Activated naive CD8-positive, alpha-beta T cell treated with anti-CD3 and anti-CD28 coated beads, Interleukin-2, amount 50 U/mL, for 24 hours (primary cell): ENCODE measurements at regions not wholly inside any gene's neighbourhood (a gene's known extent, or its start where the extent isn't known, plus 50 kb on each side); places are given as distances from the start of the nearest gene placed in this dataset.

Experiments
- ATAC-seq: fragments of 150-1000 bp; cut with Tn5 transposase; one replicate; pipeline ENCODE4 v1.10.0; 2021
- DNase-seq: peaks from one replicate; pipeline ENCODE4 v3.0.0; 2021
- H3K27ac Mint-ChIP-seq: one replicate; pipeline ENCODE4 v1.8.0; 2021; ENCODE audit warnings: mild to moderate bottlenecking, mixed read lengths
- H3K27me3 Mint-ChIP-seq: one replicate; pipeline ENCODE4 v1.8.0; 2021; ENCODE audit warnings: mixed read lengths
- H3K36me3 Mint-ChIP-seq: one replicate; pipeline ENCODE4 v1.8.0; 2021; ENCODE audit warnings: low read depth, mixed read lengths
- H3K4me1 Mint-ChIP-seq: one replicate; pipeline ENCODE4 v1.8.0; 2021; ENCODE audit warnings: mixed read lengths
- H3K4me3 Mint-ChIP-seq: one replicate; pipeline ENCODE4 v1.8.0; 2021; ENCODE audit warnings: mild to moderate bottlenecking, moderate library complexity, mixed read lengths
- H3K9me3 Mint-ChIP-seq: one replicate; pipeline ENCODE4 v1.8.0; 2021; ENCODE audit warnings: mixed read lengths

DNA sequence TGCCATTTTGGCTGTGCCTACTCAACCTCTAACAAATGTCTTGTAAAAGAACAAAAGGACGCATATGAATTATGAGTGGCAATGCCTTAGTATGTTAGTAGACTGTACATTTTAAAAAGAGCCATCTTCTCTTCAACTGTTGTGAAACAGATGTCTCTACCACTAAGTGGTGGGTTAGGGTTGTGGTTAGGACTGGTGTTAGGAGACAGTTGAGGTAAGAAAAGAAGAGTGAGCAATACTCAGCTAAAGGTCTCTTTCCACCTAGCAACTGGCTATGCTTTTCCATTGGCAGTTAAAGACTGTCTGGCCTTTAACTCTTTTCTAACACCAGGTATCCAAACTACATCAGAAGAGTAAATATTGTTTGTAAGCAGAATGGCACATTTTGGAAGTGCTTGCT is 221.7 kb upstream of the TBC1D5 start:
- Mint-ChIP-seq H3K9me3 (peaks cover 4% of the 10 kb centered on the region), H3K4me1 (peaks cover 23% of the 10 kb centered on the region), H3K27ac (peak overlapping the region; percentile 77), H3K4me3 (no peak overlapping the region), H3K27me3 (peaks cover 12% of the 10 kb centered on the region), H3K36me3 (no peaks in the 10 kb centered on the region)
- ATAC-seq (peak; percentile 92), DNase-seq (peak; percentile 15)

DNA sequence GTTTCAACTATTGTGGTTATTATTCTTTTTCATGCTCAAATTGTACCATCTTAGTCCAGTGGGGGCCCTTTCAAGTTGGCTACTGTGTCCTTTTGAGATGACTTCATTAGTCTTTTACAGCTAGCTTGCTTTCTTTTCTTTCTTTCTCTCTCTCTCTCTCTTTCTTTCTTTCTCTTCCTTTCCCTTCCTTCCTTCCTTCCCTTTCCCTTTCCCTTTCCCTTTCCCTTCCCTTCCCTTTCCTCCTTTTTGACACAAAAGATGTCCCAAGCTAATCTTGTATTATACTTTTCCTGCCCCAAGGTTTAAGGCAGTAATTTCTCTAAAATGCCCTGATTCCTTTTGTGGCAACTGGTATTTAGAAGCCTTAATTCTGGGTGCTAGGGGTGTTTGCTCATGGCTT is 213.0 kb upstream of the TBC1D5 start:
- no peak for ATAC-seq

GRCh38 chr3:17954801-17955200 is 212.4 kb upstream of the TBC1D5 start:
- no peaks in the 10 kb centered on the region for H3K36me3 Mint-ChIP-seq
- H3K9me3 Mint-ChIP-seq, result peaks cover 26% of the 10 kb centered on the region
- no peak overlapping the region for H3K27ac Mint-ChIP-seq
- peaks cover 5% of the 10 kb centered on the region for H3K27me3 Mint-ChIP-seq
- H3K4me1 Mint-ChIP-seq, result no peaks in the 10 kb centered on the region
- no peak for DNase-seq
- H3K4me3 Mint-ChIP-seq, result no peak overlapping the region
- ATAC-seq, result no peak

More for the DNA sequence above, 213.0 kb upstream of the TBC1D5 start:
- H3K4me3 Mint-ChIP-seq, result no peak overlapping the region
- H3K36me3 Mint-ChIP-seq, result no peaks in the 10 kb centered on the region
- H3K4me1 Mint-ChIP-seq, result no peaks in the 10 kb centered on the region
- no peak overlapping the region for H3K27ac Mint-ChIP-seq
- peaks cover 8% of the 10 kb centered on the region for H3K27me3 Mint-ChIP-seq
- H3K9me3 Mint-ChIP-seq, result peaks cover 23% of the 10 kb centered on the region
- DNase-seq, result no peak

- ATAC-seq (no peak), DNase-seq (no peak)
- no peak overlapping the region for H3K4me3 Mint-ChIP-seq
- H3K4me1 Mint-ChIP-seq, result peaks cover 5% of the 10 kb centered on the region
- H3K36me3 Mint-ChIP-seq, result no peaks in the 10 kb centered on the region
- peaks cover 6% of the 10 kb centered on the region for H3K27me3 Mint-ChIP-seq
- no peak overlapping the region for H3K27ac Mint-ChIP-seq
- peaks cover 37% of the 10 kb centered on the region for H3K9me3 Mint-ChIP-seq
These were observed 208.8 kb upstream of the TBC1D5 start for GRCh38 chr3:17951241-17951640.

GRCh38 chr3:17949101-17949500 is 206.7 kb upstream of the TBC1D5 start:
- Mint-ChIP-seq H3K4me1 (peaks cover 11% of the 10 kb centered on the region), H3K9me3 (peaks cover 37% of the 10 kb centered on the region), H3K27ac (no peak overlapping the region), H3K27me3 (peaks cover 3% of the 10 kb centered on the region), H3K36me3 (no peaks in the 10 kb centered on the region), H3K4me3 (no peak overlapping the region)
- ATAC-seq (no peak), DNase-seq (no peak)

DNA sequence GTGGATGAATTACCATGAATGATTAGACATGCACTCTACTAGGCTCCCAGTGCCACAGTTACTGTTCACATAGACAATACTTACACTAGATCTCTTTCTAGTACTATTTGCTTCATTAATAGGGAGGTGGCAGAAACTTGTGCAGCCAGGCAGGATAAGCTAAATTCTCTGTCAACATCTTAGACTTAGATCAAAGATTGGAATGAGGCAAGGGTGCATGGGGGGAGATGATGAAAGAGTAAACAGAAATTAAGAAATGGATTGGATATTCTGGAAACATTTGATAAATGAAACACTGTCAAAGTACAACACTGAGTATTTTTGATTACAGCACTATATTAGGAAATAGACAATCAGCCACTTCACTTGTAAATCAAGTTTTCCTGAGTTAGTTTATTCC is 205.4 kb upstream of the TBC1D5 start:
- no peak for ATAC-seq
- Mint-ChIP-seq H3K27ac (peak overlapping the region; percentile 7), H3K36me3 (no peaks in the 10 kb centered on the region), H3K9me3 (peaks cover 31% of the 10 kb centered on the region), H3K4me1 (peaks cover 11% of the 10 kb centered on the region), H3K27me3 (peaks cover 3% of the 10 kb centered on the region), H3K4me3 (no peak overlapping the region)
- DNase-seq, result no peak

- no peak for ATAC-seq
- H3K27me3 Mint-ChIP-seq, result peaks cover 3% of the 10 kb centered on the region
These were observed 204.2 kb upstream of the TBC1D5 start for GRCh38 chr3:17946619-17947018.

GRCh38 chr3:17945799-17946399 is 203.5 kb upstream of the TBC1D5 start:
- no peak overlapping the region for H3K27ac Mint-ChIP-seq
- H3K27me3 Mint-ChIP-seq, result peaks cover 3% of the 10 kb centered on the region
- ATAC-seq (no peak), DNase-seq (no peak)
- H3K4me1 Mint-ChIP-seq, result peaks cover 11% of the 10 kb centered on the region
- H3K9me3 Mint-ChIP-seq, result peaks cover 18% of the 10 kb centered on the region
- H3K36me3 Mint-ChIP-seq, result no peaks in the 10 kb centered on the region
- H3K4me3 Mint-ChIP-seq, result no peak overlapping the region

More at GRCh38 chr3:17946619-17947018, 204.2 kb upstream of the TBC1D5 start:
- Mint-ChIP-seq H3K9me3 (peaks cover 22% of the 10 kb centered on the region), H3K27ac (no peak overlapping the region), H3K4me3 (no peak overlapping the region), H3K36me3 (no peaks in the 10 kb centered on the region), H3K4me1 (peaks cover 11% of the 10 kb centered on the region)
- DNase-seq, result no peak

- Mint-ChIP-seq H3K4me1 (peaks cover 11% of the 10 kb centered on the region), H3K27me3 (peaks cover 3% of the 10 kb centered on the region), H3K4me3 (no peak overlapping the region), H3K36me3 (no peaks in the 10 kb centered on the region), H3K9me3 (peaks cover 12% of the 10 kb centered on the region), H3K27ac (no peak overlapping the region)
- DNase-seq (no peak), ATAC-seq (peak; percentile 54)
These were observed 202.8 kb upstream of the TBC1D5 start for GRCh38 chr3:17945018-17945798.

DNA sequence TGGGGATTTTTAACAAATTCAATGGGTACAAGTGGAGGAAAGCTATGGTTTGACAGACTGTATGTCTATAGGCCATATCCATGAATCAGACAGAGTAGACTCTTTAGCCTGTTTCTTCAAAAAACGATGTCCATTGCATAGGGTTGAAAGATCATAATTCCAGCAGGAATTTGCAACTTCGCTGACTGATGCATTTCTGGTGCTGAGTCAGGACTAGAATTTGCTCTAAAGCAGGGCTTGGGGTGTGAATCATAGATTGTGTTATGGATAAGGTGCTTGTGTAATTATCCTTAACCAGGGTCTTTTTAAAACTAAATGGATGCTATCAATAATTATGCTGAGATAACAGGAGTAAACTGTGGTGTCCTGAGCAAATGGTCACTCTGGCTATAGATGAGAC is 200.4 kb upstream of the TBC1D5 start:
- H3K4me1 Mint-ChIP-seq, result peaks cover 6% of the 10 kb centered on the region
- no peak for DNase-seq

GRCh38 chr3:17941766-17942165 is 199.3 kb upstream of the TBC1D5 start:
- no peak for ATAC-seq
- H3K9me3 Mint-ChIP-seq, result no peaks in the 10 kb centered on the region
- DNase-seq, result no peak
- H3K36me3 Mint-ChIP-seq, result no peaks in the 10 kb centered on the region
- peaks cover 6% of the 10 kb centered on the region for H3K4me1 Mint-ChIP-seq
- H3K27me3 Mint-ChIP-seq, result no peaks in the 10 kb centered on the region
- no peak overlapping the region for H3K27ac Mint-ChIP-seq
- no peak overlapping the region for H3K4me3 Mint-ChIP-seq

More for the DNA sequence above, 200.4 kb upstream of the TBC1D5 start:
- H3K9me3 Mint-ChIP-seq, result no peaks in the 10 kb centered on the region
- H3K4me3 Mint-ChIP-seq, result no peak overlapping the region
- no peak for ATAC-seq
- H3K27me3 Mint-ChIP-seq, result peaks cover 2% of the 10 kb centered on the region
- no peak overlapping the region for H3K27ac Mint-ChIP-seq
- no peaks in the 10 kb centered on the region for H3K36me3 Mint-ChIP-seq

GRCh38 chr3:17941152-17941551 is 198.7 kb upstream of the TBC1D5 start:
- Mint-ChIP-seq H3K4me3 (no peak overlapping the region), H3K4me1 (peaks cover 6% of the 10 kb centered on the region), H3K27me3 (no peaks in the 10 kb centered on the region), H3K27ac (no peak overlapping the region), H3K9me3 (no peaks in the 10 kb centered on the region), H3K36me3 (no peaks in the 10 kb centered on the region)
- no peak for ATAC-seq
- no peak for DNase-seq

GRCh38 chr3:17939157-17939556 is 196.7 kb upstream of the TBC1D5 start:
- Mint-ChIP-seq H3K9me3 (no peaks in the 10 kb centered on the region), H3K4me1 (no peaks in the 10 kb centered on the region), H3K27ac (no peak overlapping the region), H3K36me3 (no peaks in the 10 kb centered on the region), H3K27me3 (peaks cover 4% of the 10 kb centered on the region), H3K4me3 (no peak overlapping the region)
- ATAC-seq (no peak), DNase-seq (no peak)

DNA sequence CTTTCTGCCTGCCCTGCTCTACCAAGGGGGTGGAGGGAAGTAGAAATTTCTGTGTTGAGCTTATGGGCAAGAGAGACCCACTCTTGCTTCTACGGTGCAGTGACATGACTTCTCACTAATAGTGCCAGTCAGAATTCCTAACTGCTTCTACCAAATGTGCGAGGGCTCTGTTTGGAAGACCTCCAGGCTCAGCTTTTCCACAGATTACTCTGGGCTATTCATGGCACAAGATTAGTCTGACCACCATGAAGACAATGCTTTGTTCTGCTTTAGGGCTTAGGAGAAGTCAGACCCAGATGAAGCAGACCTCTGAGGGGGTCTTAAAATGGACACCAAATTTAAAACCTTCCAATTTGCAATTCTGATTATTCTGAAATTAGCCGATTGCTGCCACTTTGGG is 195.9 kb upstream of the TBC1D5 start:
- Mint-ChIP-seq H3K27me3 (peaks cover 4% of the 10 kb centered on the region), H3K36me3 (no peaks in the 10 kb centered on the region), H3K27ac (no peak overlapping the region), H3K9me3 (no peaks in the 10 kb centered on the region), H3K4me3 (no peak overlapping the region), H3K4me1 (no peaks in the 10 kb centered on the region)
- no peak for DNase-seq
- ATAC-seq, result no peak

GRCh38 chr3:17936736-17937480 is 194.5 kb upstream of the TBC1D5 start:
- Mint-ChIP-seq H3K27me3 (peaks cover 4% of the 10 kb centered on the region), H3K27ac (no peak overlapping the region), H3K9me3 (no peaks in the 10 kb centered on the region), H3K36me3 (no peaks in the 10 kb centered on the region), H3K4me1 (no peaks in the 10 kb centered on the region), H3K4me3 (no peak overlapping the region)
- DNase-seq, result no peak
- ATAC-seq, result no peak
